ENCODE measurements at regions not wholly inside any gene's neighbourhood (a gene's known extent, or its start where the extent isn't known, plus 50 kb on each side); places are given as distances from the start of the nearest gene placed in this dataset.

- ChIA-PET CTCF (interaction anchor here (0.9 kb wide), 1 partner anchor 156 kb away, joined by 7 read pairs; no protein-coding TSS in a partner anchor), POLR2A (ENCODE audit: unreplicated experiment) (no interaction called here)
- Histone ChIP-seq H3K36me3 (ENCODE audit: low read depth, low read length) (no peaks in the 10 kb centered on the region), H3K9ac (ENCODE audit: low read length) (peak overlapping the region; percentile 14; the same call in 1 of the 2 replicates), H3F3A (ENCODE audit: low read length, unreplicated experiment) (peaks cover 2% of the 10 kb centered on the region), H4K20me1 (ENCODE audit: low read length) (no peaks in the 10 kb centered on the region), H3K27ac (ENCODE audit: low read length) (peak overlapping the region; percentile 77), H2AFZ (ENCODE audit: low read length) (no peak overlapping the region), H3K79me2 (ENCODE audit: low read length) (no peaks in the 10 kb centered on the region), H3K4me1 (ENCODE audit: insufficient read depth, low read length) (peaks cover 55% of the 10 kb centered on the region), H3K27me3 (ENCODE audit: low read length) (no peaks in the 10 kb centered on the region), H3K9me2 (replicated peaks; ENCODE audit: low read length) (no peaks in the 10 kb centered on the region), H3K9me3 (ENCODE audit: low read length) (no peaks in the 10 kb centered on the region), H3K4me2 (ENCODE audit: low read length) (no peak overlapping the region), H3K4me3 (ENCODE audit: low read length) (no peak overlapping the region)
- intact Hi-C loops (cut with micrococcal nuclease): no loop called here
- no TSS peak for BruUV-seq (replicated peaks)
- TF ChIP-seq EZH2phosphoT487 (IDR thresholded peaks at IDR 0.05; ENCODE audit: borderline replicate concordance, low read length): no peak
- TF ChIP-seq CTCF (conservative IDR thresholded peaks at IDR 0.05; ENCODE audit: low read depth, low read length): no peak
- no peak for TF ChIP-seq EZH2 (IDR thresholded peaks at IDR 0.05; ENCODE audit: low read length, unreplicated experiment)
- ATAC-seq (no peak), DNase-seq (peak; percentile 27)
Observed at GRCh38 chr11:13119361-13119760, 110.2 kb downstream of the RASSF10 start.

- DNase-seq (peak; percentile 39), ATAC-seq (peak; percentile 10)
- Histone ChIP-seq H3K27me3 (ENCODE audit: low read length) (no peaks in the 10 kb centered on the region), H3K4me2 (ENCODE audit: low read length) (peak overlapping the region; percentile 72), H3K36me3 (ENCODE audit: low read depth, low read length) (no peaks in the 10 kb centered on the region), H3K4me3 (ENCODE audit: low read length) (no peak overlapping the region), H3K9ac (ENCODE audit: low read length) (peak overlapping the region; percentile 51), H3K27ac (ENCODE audit: low read length) (peak overlapping the region; percentile 88), H2AFZ (ENCODE audit: low read length) (peak overlapping the region; percentile 37; the same call in 1 of the 2 replicates), H3K9me3 (ENCODE audit: low read length) (no peaks in the 10 kb centered on the region), H3K79me2 (ENCODE audit: low read length) (no peaks in the 10 kb centered on the region), H3K9me2 (replicated peaks; ENCODE audit: low read length) (no peaks in the 10 kb centered on the region), H4K20me1 (ENCODE audit: low read length) (no peaks in the 10 kb centered on the region), H3K4me1 (ENCODE audit: insufficient read depth, low read length) (peaks cover 48% of the 10 kb centered on the region), H3F3A (ENCODE audit: low read length, unreplicated experiment) (peaks cover 2% of the 10 kb centered on the region)
- POLR2A ChIA-PET (ENCODE audit: unreplicated experiment): interaction anchor here (0.6 kb wide), 1 partner anchor 17 kb away, joined by 3 read pairs; no protein-coding TSS in a partner anchor
- TF ChIP-seq CTCF (conservative IDR thresholded peaks at IDR 0.05; ENCODE audit: low read depth, low read length): no peak
- TF ChIP-seq EZH2phosphoT487 (IDR thresholded peaks at IDR 0.05; ENCODE audit: borderline replicate concordance, low read length): no peak
- no peak for TF ChIP-seq EZH2 (IDR thresholded peaks at IDR 0.05; ENCODE audit: low read length, unreplicated experiment)
- intact Hi-C loops (cut with micrococcal nuclease): no loop called here
- CTCF ChIA-PET: interaction anchor here (0.9 kb wide), 1 partner anchor 156 kb away, joined by 7 read pairs; no protein-coding TSS in a partner anchor
- no TSS peak for BruUV-seq (replicated peaks)
Observed at GRCh38 chr11:13119941-13120520, 110.9 kb downstream of the RASSF10 start.

- no TSS peak for BruUV-seq (replicated peaks)
- DNase-seq: peak; percentile 78
- Histone ChIP-seq H3K4me2 (ENCODE audit: low read length) (peak overlapping the region; percentile 72), H3K9me3 (ENCODE audit: low read length) (no peaks in the 10 kb centered on the region), H3K9me2 (replicated peaks; ENCODE audit: low read length) (no peaks in the 10 kb centered on the region), H3K4me1 (ENCODE audit: insufficient read depth, low read length) (peaks cover 49% of the 10 kb centered on the region), H3K27me3 (ENCODE audit: low read length) (no peaks in the 10 kb centered on the region), H3K36me3 (ENCODE audit: low read depth, low read length) (no peaks in the 10 kb centered on the region), H3K9ac (ENCODE audit: low read length) (peak overlapping the region; percentile 51), H4K20me1 (ENCODE audit: low read length) (no peaks in the 10 kb centered on the region), H3K4me3 (ENCODE audit: low read length) (no peak overlapping the region), H3K27ac (ENCODE audit: low read length) (peak overlapping the region; percentile 88), H3K79me2 (ENCODE audit: low read length) (no peaks in the 10 kb centered on the region), H3F3A (ENCODE audit: low read length, unreplicated experiment) (peaks cover 2% of the 10 kb centered on the region), H2AFZ (ENCODE audit: low read length) (peak overlapping the region; percentile 37; the same call in 1 of the 2 replicates)
- CTCF ChIA-PET: no interaction called here
- POLR2A ChIA-PET (ENCODE audit: unreplicated experiment): interaction anchor here (0.6 kb wide), 2 partner anchors 17 to 852 kb away, joined by 3 read pairs; no protein-coding TSS in a partner anchor
- intact Hi-C loops (cut with micrococcal nuclease): no loop called here
- TF ChIP-seq EZH2 (IDR thresholded peaks at IDR 0.05; ENCODE audit: low read length, unreplicated experiment) (no peak), CTCF (conservative IDR thresholded peaks at IDR 0.05; ENCODE audit: low read depth, low read length) (no peak), EZH2phosphoT487 (IDR thresholded peaks at IDR 0.05; ENCODE audit: borderline replicate concordance, low read length) (no peak)
- peak; percentile 58 for ATAC-seq
Observed at GRCh38 chr11:13120691-13121090, 111.6 kb downstream of the RASSF10 start.

Measured in PC-3 (cell line).